ENCODE measurements at regions not wholly inside any gene's neighbourhood (a gene's known extent, or its start where the extent isn't known, plus 50 kb on each side); places are given as distances from the start of the nearest gene placed in this dataset.

DNA sequence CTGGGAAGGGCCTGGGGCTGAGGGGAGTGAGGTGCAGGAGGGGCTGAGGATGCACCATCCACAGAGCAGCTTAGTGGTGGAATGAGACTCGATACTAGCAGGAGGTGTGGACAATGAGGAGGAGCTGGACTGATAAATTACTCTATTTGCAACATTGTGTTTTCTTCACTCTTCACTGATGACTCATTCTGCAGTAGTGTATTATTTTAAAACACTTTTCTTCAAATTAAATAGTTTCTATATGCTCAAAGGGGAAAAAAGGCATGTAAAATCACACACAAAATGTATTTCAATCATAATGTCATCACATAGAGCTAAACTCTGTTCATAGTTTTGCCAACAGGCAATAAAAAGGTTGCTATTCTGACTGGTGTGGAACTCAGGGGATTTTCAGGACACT lies 467.0 kb upstream of the CTSO start:
- no peaks in the 10 kb centered on the region for H3K9me3 ChIP-seq (ENCODE audit: control insufficient read depth, insufficient read depth, low read length)
- no peak overlapping the region for H3K4me3 ChIP-seq (ENCODE audit: low read depth, low read length)
- no peak for DNase-seq (ENCODE audit: low read depth in 4 of 6, low spot score in 6 of 6)
- H3K4me1 ChIP-seq (ENCODE audit: control insufficient read depth, insufficient read depth, low read length) = no peaks in the 10 kb centered on the region
- no peaks in the 10 kb centered on the region for H3K36me3 ChIP-seq (ENCODE audit: control insufficient read depth, insufficient read depth, low read length)
- H3K27ac ChIP-seq (ENCODE audit: low read depth, low read length) = no peak overlapping the region
- WGBS (ENCODE audit: insufficient coverage) = no CpG with 5 or more reads among the region's 1 CpG
- no peaks in the 10 kb centered on the region for H3K27me3 ChIP-seq (ENCODE audit: control insufficient read depth, insufficient read depth, low read length)

GRCh38 chr4:156419080-156419685 lies 465.5 kb upstream of the CTSO start:
- no peaks in the 10 kb centered on the region for H3K27me3 ChIP-seq (ENCODE audit: control insufficient read depth, insufficient read depth, low read length)
- H3K27ac ChIP-seq (ENCODE audit: low read depth, low read length) = no peak overlapping the region
- WGBS (ENCODE audit: insufficient coverage) = 83% methylated on average over 1 of the region's 2 CpGs
- DNase-seq (ENCODE audit: low read depth in 4 of 6, low spot score in 6 of 6) = no peak
- no peaks in the 10 kb centered on the region for H3K9me3 ChIP-seq (ENCODE audit: control insufficient read depth, insufficient read depth, low read length)
- H3K36me3 ChIP-seq (ENCODE audit: control insufficient read depth, insufficient read depth, low read length) = no peaks in the 10 kb centered on the region
- no peaks in the 10 kb centered on the region for H3K4me1 ChIP-seq (ENCODE audit: control insufficient read depth, insufficient read depth, low read length)
- H3K4me3 ChIP-seq (ENCODE audit: low read depth, low read length) = no peak overlapping the region

GRCh38 chr4:156414406-156414805 lies 460.7 kb upstream of the CTSO start:
- Histone ChIP-seq H3K4me3 (ENCODE audit: low read depth, low read length) (no peak overlapping the region), H3K27me3 (ENCODE audit: control insufficient read depth, insufficient read depth, low read length) (no peaks in the 10 kb centered on the region), H3K4me1 (ENCODE audit: control insufficient read depth, insufficient read depth, low read length) (no peaks in the 10 kb centered on the region), H3K9me3 (ENCODE audit: control insufficient read depth, insufficient read depth, low read length) (no peaks in the 10 kb centered on the region), H3K27ac (ENCODE audit: low read depth, low read length) (no peak overlapping the region), H3K36me3 (ENCODE audit: control insufficient read depth, insufficient read depth, low read length) (no peaks in the 10 kb centered on the region)
- no peak for DNase-seq (ENCODE audit: low read depth in 4 of 6, low spot score in 6 of 6)

DNA sequence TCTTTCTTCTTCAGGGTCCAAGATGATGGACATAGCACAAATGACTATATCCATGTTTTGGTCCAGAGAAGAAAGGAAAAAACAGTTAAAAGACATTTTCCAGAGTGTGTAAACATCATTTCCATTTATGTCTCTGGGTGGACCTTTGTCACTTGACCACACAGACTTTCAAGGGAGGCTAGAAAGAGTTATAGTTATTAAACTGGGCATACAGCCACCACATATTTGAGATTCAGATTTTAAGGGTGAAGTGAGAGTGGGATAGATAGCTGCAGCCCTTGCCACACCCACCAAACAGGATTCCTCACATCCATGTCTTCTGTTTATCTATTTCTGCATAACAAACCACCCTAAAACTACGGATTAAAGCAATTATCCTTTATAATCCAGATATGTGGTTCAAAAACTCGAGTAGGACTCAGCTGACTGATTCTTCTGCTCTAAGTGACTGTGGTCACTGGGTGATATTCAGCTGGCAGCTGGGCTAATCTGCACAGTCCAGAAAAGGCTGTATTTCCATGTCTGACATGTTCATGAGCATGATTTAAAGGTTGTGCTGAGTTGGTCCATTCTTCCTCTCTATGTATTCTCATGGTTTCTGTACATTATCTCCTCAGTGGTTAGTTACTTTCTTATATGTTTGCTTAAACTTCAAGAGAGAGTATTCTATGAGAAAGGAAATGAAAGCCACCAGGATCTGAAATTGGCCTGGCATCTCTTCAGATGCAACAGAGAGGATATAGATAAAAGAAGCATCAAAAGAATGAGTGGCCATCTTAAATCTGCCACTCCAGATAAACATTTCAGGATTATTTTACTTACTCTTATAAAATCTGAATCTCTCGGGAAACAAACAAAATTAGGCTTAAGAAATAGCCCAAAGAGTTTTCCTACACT lies 459.8 kb upstream of the CTSO start:
- Histone ChIP-seq H3K4me3 (ENCODE audit: low read depth, low read length) (no peak overlapping the region), H3K27me3 (ENCODE audit: control insufficient read depth, insufficient read depth, low read length) (no peaks in the 10 kb centered on the region), H3K4me1 (ENCODE audit: control insufficient read depth, insufficient read depth, low read length) (no peaks in the 10 kb centered on the region), H3K27ac (ENCODE audit: low read depth, low read length) (no peak overlapping the region), H3K9me3 (ENCODE audit: control insufficient read depth, insufficient read depth, low read length) (no peaks in the 10 kb centered on the region), H3K36me3 (ENCODE audit: control insufficient read depth, insufficient read depth, low read length) (no peaks in the 10 kb centered on the region)
- WGBS (ENCODE audit: insufficient coverage) = no CpG with 5 or more reads among the region's 3 CpGs
- no peak for DNase-seq (ENCODE audit: low read depth in 4 of 6, low spot score in 6 of 6)

DNA sequence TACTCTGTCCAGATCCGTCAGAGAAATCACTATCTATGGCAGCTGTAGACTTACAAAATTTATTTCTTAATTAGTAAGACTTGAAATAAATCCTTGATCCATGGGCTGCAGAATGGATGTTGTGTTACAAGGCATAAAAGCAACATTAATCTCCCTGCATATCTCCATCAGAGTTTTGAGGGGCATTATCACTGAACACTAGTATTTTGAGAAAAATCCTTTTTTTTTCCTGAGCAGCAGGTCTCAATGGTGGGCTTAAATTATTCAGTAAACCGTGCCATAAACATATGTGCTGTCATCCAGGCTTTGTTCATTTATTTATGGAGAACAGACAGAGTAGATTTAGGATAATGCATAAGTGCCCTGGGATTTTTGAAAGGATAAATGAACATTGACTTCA lies 457.9 kb upstream of the CTSO start:
- H3K27me3 ChIP-seq (ENCODE audit: control insufficient read depth, insufficient read depth, low read length) = no peaks in the 10 kb centered on the region
- no peaks in the 10 kb centered on the region for H3K36me3 ChIP-seq (ENCODE audit: control insufficient read depth, insufficient read depth, low read length)
- no peak overlapping the region for H3K4me3 ChIP-seq (ENCODE audit: low read depth, low read length)
- no peaks in the 10 kb centered on the region for H3K9me3 ChIP-seq (ENCODE audit: control insufficient read depth, insufficient read depth, low read length)
- H3K27ac ChIP-seq (ENCODE audit: low read depth, low read length) = no peak overlapping the region
- WGBS (ENCODE audit: insufficient coverage) = no CpG with 5 or more reads among the region's 2 CpGs
- H3K4me1 ChIP-seq (ENCODE audit: control insufficient read depth, insufficient read depth, low read length) = no peaks in the 10 kb centered on the region
- DNase-seq (ENCODE audit: low read depth in 4 of 6, low spot score in 6 of 6) = no peak

GRCh38 chr4:156408749-156409148 lies 455.1 kb upstream of the CTSO start:
- H3K27me3 ChIP-seq (ENCODE audit: control insufficient read depth, insufficient read depth, low read length) = no peaks in the 10 kb centered on the region
- 100% methylated on average over 1 of the region's 4 CpGs for WGBS (ENCODE audit: insufficient coverage)

DNA sequence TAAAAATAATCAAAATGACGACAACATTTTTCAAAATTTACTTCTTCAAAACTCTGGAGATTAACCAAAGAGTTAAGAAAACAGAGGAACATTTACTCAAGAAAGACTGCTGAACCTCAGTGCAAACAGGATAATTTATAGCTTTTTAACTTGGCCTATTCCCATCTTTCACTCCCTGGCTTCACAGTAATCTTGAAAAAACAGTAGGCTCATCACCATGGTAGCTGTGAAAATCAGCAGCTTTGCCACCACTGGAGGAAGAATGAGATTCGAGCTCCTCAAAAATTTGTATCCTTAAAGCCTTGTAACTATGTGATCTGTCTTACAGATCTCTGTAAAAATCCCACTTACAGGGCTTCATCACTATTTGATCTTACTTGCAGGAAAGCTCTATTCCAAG lies 447.7 kb upstream of the CTSO start:
- no CpG with 5 or more reads among the region's 2 CpGs for WGBS (ENCODE audit: insufficient coverage)
- Histone ChIP-seq H3K9me3 (ENCODE audit: control insufficient read depth, insufficient read depth, low read length) (peaks cover 5% of the 10 kb centered on the region), H3K27ac (ENCODE audit: low read depth, low read length) (no peak overlapping the region), H3K27me3 (ENCODE audit: control insufficient read depth, insufficient read depth, low read length) (no peaks in the 10 kb centered on the region), H3K4me1 (ENCODE audit: control insufficient read depth, insufficient read depth, low read length) (no peaks in the 10 kb centered on the region), H3K36me3 (ENCODE audit: control insufficient read depth, insufficient read depth, low read length) (no peaks in the 10 kb centered on the region), H3K4me3 (ENCODE audit: low read depth, low read length) (no peak overlapping the region)
- DNase-seq (ENCODE audit: low read depth in 4 of 6, low spot score in 6 of 6) = peak in 5 of 6 donors; percentile 14 to 74 (median 18)

More at GRCh38 chr4:156408749-156409148, 455.1 kb upstream of the CTSO start:
- no peaks in the 10 kb centered on the region for H3K36me3 ChIP-seq (ENCODE audit: control insufficient read depth, insufficient read depth, low read length)
- H3K9me3 ChIP-seq (ENCODE audit: control insufficient read depth, insufficient read depth, low read length) = no peaks in the 10 kb centered on the region
- DNase-seq (ENCODE audit: low read depth in 4 of 6, low spot score in 6 of 6) = no peak
- H3K27ac ChIP-seq (ENCODE audit: low read depth, low read length) = no peak overlapping the region
- no peaks in the 10 kb centered on the region for H3K4me1 ChIP-seq (ENCODE audit: control insufficient read depth, insufficient read depth, low read length)
- no peak overlapping the region for H3K4me3 ChIP-seq (ENCODE audit: low read depth, low read length)

GRCh38 chr4:156396534-156396933 lies 442.9 kb upstream of the CTSO start:
- Histone ChIP-seq H3K9me3 (ENCODE audit: control insufficient read depth, insufficient read depth, low read length) (no peaks in the 10 kb centered on the region), H3K27me3 (ENCODE audit: control insufficient read depth, insufficient read depth, low read length) (no peaks in the 10 kb centered on the region), H3K4me1 (ENCODE audit: control insufficient read depth, insufficient read depth, low read length) (no peaks in the 10 kb centered on the region), H3K4me3 (ENCODE audit: low read depth, low read length) (no peak overlapping the region), H3K36me3 (ENCODE audit: control insufficient read depth, insufficient read depth, low read length) (no peaks in the 10 kb centered on the region), H3K27ac (ENCODE audit: low read depth, low read length) (no peak overlapping the region)
- WGBS (ENCODE audit: insufficient coverage) = no CpG with 5 or more reads among the region's 2 CpGs
- DNase-seq (ENCODE audit: low read depth in 4 of 6, low spot score in 6 of 6) = no peak

DNA sequence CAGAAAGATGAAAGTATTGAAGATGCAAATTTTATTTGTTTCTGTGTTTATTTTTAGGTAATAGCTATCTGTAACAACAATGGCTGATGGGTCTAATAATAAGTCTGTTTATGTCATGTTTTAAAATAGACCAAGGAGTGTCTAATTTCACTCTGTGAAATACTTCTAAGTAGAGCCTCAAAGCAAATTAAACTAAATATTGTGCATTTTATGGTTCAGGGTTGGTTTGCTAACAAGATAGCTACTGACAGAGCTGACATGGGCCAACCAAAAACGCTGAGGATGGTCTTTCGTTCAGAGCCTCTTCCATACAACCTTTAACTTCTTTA lies 437.6 kb upstream of the CTSO start:
- no peaks in the 10 kb centered on the region for H3K36me3 ChIP-seq (ENCODE audit: control insufficient read depth, insufficient read depth, low read length)
- no peaks in the 10 kb centered on the region for H3K27me3 ChIP-seq (ENCODE audit: control insufficient read depth, insufficient read depth, low read length)
- 100% methylated on average over 2 of the region's 2 CpGs for WGBS (ENCODE audit: insufficient coverage)
- no peak overlapping the region for H3K27ac ChIP-seq (ENCODE audit: low read depth, low read length)
- no peak for DNase-seq (ENCODE audit: low read depth in 4 of 6, low spot score in 6 of 6)
- H3K4me3 ChIP-seq (ENCODE audit: low read depth, low read length) = no peak overlapping the region
- H3K4me1 ChIP-seq (ENCODE audit: control insufficient read depth, insufficient read depth, low read length) = no peaks in the 10 kb centered on the region
- no peaks in the 10 kb centered on the region for H3K9me3 ChIP-seq (ENCODE audit: control insufficient read depth, insufficient read depth, low read length)
